ENCODE measurements at regions not wholly inside any gene's neighbourhood (a gene's known extent, or its start where the extent isn't known, plus 50 kb on each side); places are given as distances from the start of the nearest gene placed in this dataset.

- Histone ChIP-seq H3K27ac (ENCODE audit: low read depth, low read length) (no peak overlapping the region), H3K4me3 (replicated peaks in 1 of 2; ENCODE audit: low read depth in 1 of 2, low read length in 2 of 2) (no peak overlapping the region), H3K36me3 (ENCODE audit: control insufficient read depth in 1 of 2, insufficient read depth in 2 of 2, low read length in 2 of 2) (no peaks in the 10 kb centered on the region), H3K79me2 (ENCODE audit: insufficient read depth, low read length) (no peaks in the 10 kb centered on the region), H4K20me1 (ENCODE audit: insufficient read depth) (no peaks in the 10 kb centered on the region), H3K9me3 (ENCODE audit: control insufficient read depth in 1 of 2, insufficient read depth in 1 of 2, low read depth in 1 of 2, low read length in 2 of 2) (no peaks in the 10 kb centered on the region), H3K9me2 (ENCODE audit: insufficient read depth) (no peaks in the 10 kb centered on the region; the same call in 1 of the 2 replicates), H3K9ac (ENCODE audit: low read length) (no peak overlapping the region), H3K4me1 (ENCODE audit: control insufficient read depth in 1 of 2, insufficient read depth in 2 of 2, low read length in 2 of 2) (no peaks in the 10 kb centered on the region), H2AFZ (ENCODE audit: low read depth, low read length, poor library complexity, severe bottlenecking) (no peak overlapping the region), H3K4me2 (ENCODE audit: low read length) (no peak overlapping the region), H3K27me3 (ENCODE audit: insufficient read depth, low read length) (no peaks in the 10 kb centered on the region)
- DNase-seq (ENCODE audit: low read depth, low spot score) (no peak), ATAC-seq (no peak)
- intact Hi-C loops (cut with micrococcal nuclease): no loop called here
- BruUV-seq (replicated peaks): no TSS peak
- RAD21 ChIA-PET (ENCODE audit: low non-redundant PET in 1 of 2, low total read pairs in 2 of 2, uncharacterized antibody in 2 of 2, unreplicated experiment in 2 of 2): no interaction called here
- POLR2A ChIA-PET: no interaction called here
- no peak for TF ChIP-seq RAD21 (IDR thresholded peaks at IDR 0.05; ENCODE audit: low read depth)
- no peak for TF ChIP-seq ZFX (IDR thresholded peaks at IDR 0.05)
- no peak for TF ChIP-seq POLR2A (IDR thresholded peaks at IDR 0.05; ENCODE audit: borderline replicate concordance, extremely low read depth, insufficient read depth, insufficient read length)
- no peak for TF ChIP-seq SP1 (IDR thresholded peaks at IDR 0.05; ENCODE audit: low read depth)
- no peak for TF ChIP-seq CEBPB (IDR thresholded peaks at IDR 0.05; ENCODE audit: low read depth)
- TF ChIP-seq REST (IDR thresholded peaks at IDR 0.05; ENCODE audit: low read depth): no peak
- TF ChIP-seq CBX3 (IDR thresholded peaks at IDR 0.05; ENCODE audit: low read depth): no peak
- TF ChIP-seq EZH2 (IDR thresholded peaks at IDR 0.05): no peak
- no peak for TF ChIP-seq YY1 (IDR thresholded peaks at IDR 0.05; ENCODE audit: extremely low read depth, insufficient replicate concordance, low read depth, low read length)
- no peak for TF ChIP-seq MAX (IDR thresholded peaks at IDR 0.05)
- TF ChIP-seq EGR1 (IDR thresholded peaks at IDR 0.05; ENCODE audit: low read depth): no peak
- TF ChIP-seq FOSL1 (IDR thresholded peaks at IDR 0.05; ENCODE audit: low read depth): no peak
- no peak for TF ChIP-seq EZH2phosphoT487 (IDR thresholded peaks at IDR 0.05; ENCODE audit: borderline replicate concordance)
- no peak for TF ChIP-seq TCF7L2 (IDR thresholded peaks at IDR 0.05; ENCODE audit: borderline replicate concordance, extremely low read depth, insufficient read depth, insufficient read length)
- TF ChIP-seq ZBTB33 (IDR thresholded peaks at IDR 0.05; ENCODE audit: extremely low read depth, insufficient replicate concordance, low read length): no peak
- no peak for TF ChIP-seq ATF3 (IDR thresholded peaks at IDR 0.05)
- CTCF ChIA-PET: no interaction called here
Observed at GRCh38 chr22:40105755-40106154, 72.0 kb upstream of the TNRC6B start.
